ENCODE measurements at regions not wholly inside any gene's neighbourhood (a gene's known extent, or its start where the extent isn't known, plus 50 kb on each side); places are given as distances from the start of the nearest gene placed in this dataset.

DNA sequence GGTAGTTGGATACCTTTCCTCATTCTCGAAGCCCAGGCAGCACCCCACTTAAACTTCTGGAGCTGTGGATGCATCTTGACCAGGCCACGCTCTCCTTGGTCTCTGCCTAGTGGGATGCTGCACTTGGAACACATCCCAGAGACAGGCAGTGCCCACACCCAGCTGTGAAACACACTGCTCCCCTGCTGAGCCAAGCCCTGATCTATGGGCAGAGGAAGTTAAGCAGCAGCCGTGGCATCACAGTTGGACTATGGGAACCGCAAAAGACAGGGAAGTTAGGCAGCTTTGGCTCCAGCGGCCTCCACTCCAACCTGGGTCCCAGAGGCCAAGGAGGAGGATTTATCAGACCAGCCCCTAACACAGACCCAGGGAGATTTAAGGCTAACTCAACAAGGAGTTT, 284.8 kb upstream of the CCL2 start:
- no peak for DNase-seq (ENCODE audit: low spot score)

DNA sequence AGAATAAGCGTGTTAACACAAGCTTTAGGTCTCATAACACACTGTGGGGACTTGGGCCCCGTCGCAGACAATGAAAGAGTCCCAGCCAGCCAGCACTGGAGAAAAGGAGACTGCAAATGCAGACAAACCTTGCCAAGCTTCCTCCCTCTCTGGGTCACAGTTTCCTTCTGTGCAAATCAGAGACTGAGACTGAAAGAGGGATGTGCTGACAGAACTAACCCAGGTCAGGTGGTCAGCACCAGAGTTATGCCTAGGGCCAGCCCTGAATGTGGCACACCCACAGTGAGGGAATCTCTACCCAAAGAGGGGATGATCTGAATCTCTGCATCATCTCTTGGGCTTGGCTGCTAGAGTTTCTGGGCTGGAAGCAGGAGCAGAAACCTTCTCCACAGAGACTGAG, 282.3 kb upstream of the CCL2 start:
- TF ChIP-seq, protein P1, sequence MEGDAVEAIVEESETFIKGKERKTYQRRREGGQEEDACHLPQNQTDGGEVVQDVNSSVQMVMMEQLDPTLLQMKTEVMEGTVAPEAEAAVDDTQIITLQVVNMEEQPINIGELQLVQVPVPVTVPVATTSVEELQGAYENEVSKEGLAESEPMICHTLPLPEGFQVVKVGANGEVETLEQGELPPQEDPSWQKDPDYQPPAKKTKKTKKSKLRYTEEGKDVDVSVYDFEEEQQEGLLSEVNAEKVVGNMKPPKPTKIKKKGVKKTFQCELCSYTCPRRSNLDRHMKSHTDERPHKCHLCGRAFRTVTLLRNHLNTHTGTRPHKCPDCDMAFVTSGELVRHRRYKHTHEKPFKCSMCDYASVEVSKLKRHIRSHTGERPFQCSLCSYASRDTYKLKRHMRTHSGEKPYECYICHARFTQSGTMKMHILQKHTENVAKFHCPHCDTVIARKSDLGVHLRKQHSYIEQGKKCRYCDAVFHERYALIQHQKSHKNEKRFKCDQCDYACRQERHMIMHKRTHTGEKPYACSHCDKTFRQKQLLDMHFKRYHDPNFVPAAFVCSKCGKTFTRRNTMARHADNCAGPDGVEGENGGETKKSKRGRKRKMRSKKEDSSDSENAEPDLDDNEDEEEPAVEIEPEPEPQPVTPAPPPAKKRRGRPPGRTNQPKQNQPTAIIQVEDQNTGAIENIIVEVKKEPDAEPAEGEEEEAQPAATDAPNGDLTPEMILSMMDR (IDR thresholded peaks at IDR 0.05; ENCODE audit: extremely low read depth, missing control alignments): no peak
- DNase-seq (ENCODE audit: low spot score): no peak

More for the DNA sequence above, 284.8 kb upstream of the CCL2 start:
- TF ChIP-seq, protein P1 (IDR thresholded peaks at IDR 0.05; ENCODE audit: extremely low read depth, missing control alignments): no peak

DNA sequence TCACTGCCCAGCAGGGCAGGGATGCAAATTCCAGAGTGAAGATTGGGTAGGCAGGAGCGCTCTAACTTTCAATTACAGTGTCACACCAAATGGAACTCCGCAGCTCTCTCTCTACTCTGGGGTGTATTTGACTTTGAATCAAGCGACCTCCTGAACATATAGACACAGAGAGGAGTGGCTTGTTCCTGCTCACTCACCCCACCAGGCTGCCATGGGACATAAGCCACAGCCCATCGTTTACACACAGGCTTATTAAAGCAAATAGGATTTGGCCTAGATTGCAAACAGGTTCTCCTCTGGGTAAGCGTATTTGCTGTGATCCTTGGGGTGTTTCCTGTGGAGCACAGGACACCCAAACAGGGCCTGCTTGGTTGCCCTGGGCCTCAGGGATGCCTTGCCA, 281.6 kb upstream of the CCL2 start:
- DNase-seq (ENCODE audit: low spot score): no peak
- TF ChIP-seq, protein P1 (IDR thresholded peaks at IDR 0.05; ENCODE audit: extremely low read depth, missing control alignments): no peak

DNA sequence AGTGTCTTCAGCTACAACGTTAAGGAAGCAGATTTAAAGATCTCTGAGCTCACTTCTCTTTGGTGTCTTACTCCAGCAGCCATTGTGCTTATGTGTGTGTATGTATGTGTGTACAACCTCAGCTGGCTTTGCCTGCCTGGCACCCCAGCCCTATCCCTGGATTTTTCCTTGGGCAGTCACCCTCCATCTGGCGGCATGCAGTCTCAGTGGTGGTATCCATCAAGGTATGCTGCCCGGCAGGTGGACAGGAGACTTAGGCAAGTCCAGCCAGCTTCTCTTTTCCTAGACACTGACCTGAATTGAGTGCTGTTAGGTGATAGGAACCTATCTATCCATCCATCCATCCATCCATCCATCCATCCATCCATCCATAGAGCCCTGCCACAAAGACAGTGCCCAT, 280.8 kb upstream of the CCL2 start:
- DNase-seq (ENCODE audit: low spot score): no peak
- TF ChIP-seq, protein P1 (IDR thresholded peaks at IDR 0.05; ENCODE audit: extremely low read depth, missing control alignments): no peak

DNA sequence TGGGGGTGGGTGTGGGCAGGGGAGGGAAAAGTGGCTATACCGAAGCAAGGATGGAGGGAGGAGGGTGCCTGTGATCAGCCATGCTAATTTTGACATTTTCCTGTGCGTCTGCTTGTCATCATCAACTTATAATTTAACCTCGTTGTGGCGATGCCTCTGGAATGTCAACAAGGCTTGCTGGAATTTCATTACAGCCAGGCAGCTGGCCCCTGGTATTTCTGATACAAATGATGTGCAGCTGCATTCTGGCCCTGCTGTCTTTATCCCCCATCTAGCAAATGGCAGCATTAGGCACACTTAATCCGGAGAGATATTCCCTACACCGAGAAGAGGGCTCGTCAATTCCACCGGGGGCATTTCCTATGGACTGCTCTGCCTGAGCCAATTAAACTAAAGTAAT, 278.3 kb upstream of the CCL2 start:
- TF ChIP-seq, protein P1 (IDR thresholded peaks at IDR 0.05; ENCODE audit: extremely low read depth, missing control alignments): no peak
- DNase-seq (ENCODE audit: low spot score): no peak

DNA sequence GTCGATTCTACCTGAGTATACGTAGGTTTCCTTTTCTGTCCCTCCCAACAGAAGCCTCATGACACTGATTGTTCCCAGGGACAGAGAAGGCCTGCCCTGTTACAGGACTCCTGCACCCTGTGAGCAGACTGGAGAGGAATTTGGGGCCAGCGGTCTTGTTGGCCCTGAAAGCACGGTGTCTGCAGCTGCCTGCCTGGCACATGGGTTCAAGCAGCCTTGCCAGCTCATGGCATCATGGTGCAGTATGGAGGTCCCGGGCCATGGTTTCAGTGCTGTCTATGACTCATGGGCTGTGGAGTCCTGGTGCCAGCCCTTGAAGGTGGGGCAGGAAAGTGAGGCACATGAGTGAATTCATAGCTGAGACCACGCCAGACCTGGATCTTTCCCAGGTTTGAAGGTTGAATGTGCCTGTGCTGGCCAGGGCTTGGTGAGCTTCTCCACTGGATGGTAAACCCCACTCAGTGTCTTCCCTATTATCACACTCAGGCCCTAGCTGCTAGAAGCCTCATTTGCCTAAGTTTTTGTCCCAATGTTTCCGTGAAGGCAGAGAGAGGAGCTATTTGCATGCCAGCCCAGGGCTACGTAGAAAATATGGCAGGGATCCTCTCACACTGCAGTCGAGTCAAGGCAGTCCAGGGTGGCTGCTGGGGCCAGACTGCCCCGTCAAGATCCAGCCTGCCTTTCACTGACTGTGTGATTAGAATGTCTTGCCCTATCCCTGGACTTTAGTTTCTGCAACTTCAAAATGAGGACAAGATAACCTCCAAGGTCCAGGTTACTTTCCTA, 277.2 kb upstream of the CCL2 start:
- no peak for DNase-seq (ENCODE audit: low spot score)
- TF ChIP-seq, protein P1 (IDR thresholded peaks at IDR 0.05; ENCODE audit: extremely low read depth, missing control alignments): no peak

DNA sequence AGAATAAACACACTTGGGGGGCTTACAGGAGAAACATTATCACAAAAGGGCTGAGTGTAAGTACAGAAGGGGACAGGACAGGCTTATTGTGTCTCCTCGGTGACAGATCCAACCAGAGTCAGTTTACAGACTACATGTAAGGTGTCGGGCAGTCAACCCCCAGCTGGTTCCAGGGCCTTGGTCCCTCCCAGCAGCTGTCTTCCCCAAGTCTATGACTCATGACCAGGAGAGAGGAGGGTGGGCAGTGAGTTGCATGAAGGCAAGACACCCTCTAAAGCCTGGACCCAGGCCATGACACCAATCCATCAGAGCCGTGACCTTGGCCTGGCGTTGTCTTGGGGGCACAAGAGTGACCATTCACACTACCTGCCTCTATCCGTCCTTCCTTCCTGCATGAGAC, 276.2 kb upstream of the CCL2 start:
- TF ChIP-seq, protein P1 (IDR thresholded peaks at IDR 0.05; ENCODE audit: extremely low read depth, missing control alignments): no peak
- DNase-seq (ENCODE audit: low spot score): no peak
